ENCODE measurements at regions not wholly inside any gene's neighbourhood (a gene's known extent, or its start where the extent isn't known, plus 50 kb on each side); places are given as distances from the start of the nearest gene placed in this dataset.

DNA sequence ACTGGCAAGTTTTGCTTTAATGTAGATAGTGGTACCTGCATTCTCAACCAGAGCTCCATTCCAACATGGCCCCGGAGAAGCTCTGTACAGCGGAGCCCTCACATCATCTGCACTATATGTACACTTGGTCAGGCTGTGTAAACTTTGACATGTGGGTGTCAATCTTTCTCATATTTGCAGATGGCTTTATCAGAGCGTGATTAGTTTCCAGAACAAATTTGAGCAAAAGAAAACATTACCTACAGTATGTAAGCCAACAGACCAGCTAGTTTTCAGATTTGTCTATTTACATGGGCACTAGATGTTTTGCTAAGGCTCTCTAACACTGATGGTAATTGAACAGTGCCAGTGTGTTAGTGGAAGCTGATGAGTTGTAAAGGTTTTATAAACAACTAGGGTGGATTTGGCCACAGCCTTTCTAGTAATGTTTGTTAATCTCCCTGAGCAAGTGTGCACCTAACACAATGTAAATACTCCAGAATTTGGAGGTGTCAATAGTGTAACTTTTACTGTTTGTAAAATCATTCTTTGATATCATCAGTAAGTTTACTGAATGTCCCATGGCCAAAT, 131.8 kb downstream of the FOXA2 start:
- Histone ChIP-seq H3K4me3 (ENCODE audit: insufficient read depth, low read length, poor library complexity, severe bottlenecking) (no peak overlapping the region), H3K27ac (ENCODE audit: low read depth, low read length) (no peak overlapping the region), H3K4me2 (ENCODE audit: low read depth, low read length, poor library complexity, severe bottlenecking) (no peak overlapping the region), H3K79me2 (ENCODE audit: insufficient read depth, low read length) (no peaks in the 10 kb centered on the region), H3K36me3 (ENCODE audit: low read length) (no peaks in the 10 kb centered on the region), H3F3A (ENCODE audit: insufficient read depth) (no peaks in the 10 kb centered on the region), H3K27me3 (ENCODE audit: low read length) (no peaks in the 10 kb centered on the region), H3K9ac (ENCODE audit: low read length) (no peak overlapping the region), H3K9me2 (replicated peaks; ENCODE audit: insufficient read depth, low read length) (no peaks in the 10 kb centered on the region), H2AFZ (ENCODE audit: low read depth, low read length, severe bottlenecking) (no peak overlapping the region), H4K20me1 (ENCODE audit: low read depth, low read length) (no peaks in the 10 kb centered on the region), H3K9me3 (ENCODE audit: insufficient read depth, low read length) (no peaks in the 10 kb centered on the region)
- TF ChIP-seq, protein P1, sequence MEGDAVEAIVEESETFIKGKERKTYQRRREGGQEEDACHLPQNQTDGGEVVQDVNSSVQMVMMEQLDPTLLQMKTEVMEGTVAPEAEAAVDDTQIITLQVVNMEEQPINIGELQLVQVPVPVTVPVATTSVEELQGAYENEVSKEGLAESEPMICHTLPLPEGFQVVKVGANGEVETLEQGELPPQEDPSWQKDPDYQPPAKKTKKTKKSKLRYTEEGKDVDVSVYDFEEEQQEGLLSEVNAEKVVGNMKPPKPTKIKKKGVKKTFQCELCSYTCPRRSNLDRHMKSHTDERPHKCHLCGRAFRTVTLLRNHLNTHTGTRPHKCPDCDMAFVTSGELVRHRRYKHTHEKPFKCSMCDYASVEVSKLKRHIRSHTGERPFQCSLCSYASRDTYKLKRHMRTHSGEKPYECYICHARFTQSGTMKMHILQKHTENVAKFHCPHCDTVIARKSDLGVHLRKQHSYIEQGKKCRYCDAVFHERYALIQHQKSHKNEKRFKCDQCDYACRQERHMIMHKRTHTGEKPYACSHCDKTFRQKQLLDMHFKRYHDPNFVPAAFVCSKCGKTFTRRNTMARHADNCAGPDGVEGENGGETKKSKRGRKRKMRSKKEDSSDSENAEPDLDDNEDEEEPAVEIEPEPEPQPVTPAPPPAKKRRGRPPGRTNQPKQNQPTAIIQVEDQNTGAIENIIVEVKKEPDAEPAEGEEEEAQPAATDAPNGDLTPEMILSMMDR (IDR thresholded peaks at IDR 0.05; ENCODE audit: insufficient read depth, low read length, poor library complexity, severe bottlenecking): no peak
- TF ChIP-seq EZH2phosphoT487 (conservative IDR thresholded peaks at IDR 0.05; ENCODE audit: low read length): no peak

DNA sequence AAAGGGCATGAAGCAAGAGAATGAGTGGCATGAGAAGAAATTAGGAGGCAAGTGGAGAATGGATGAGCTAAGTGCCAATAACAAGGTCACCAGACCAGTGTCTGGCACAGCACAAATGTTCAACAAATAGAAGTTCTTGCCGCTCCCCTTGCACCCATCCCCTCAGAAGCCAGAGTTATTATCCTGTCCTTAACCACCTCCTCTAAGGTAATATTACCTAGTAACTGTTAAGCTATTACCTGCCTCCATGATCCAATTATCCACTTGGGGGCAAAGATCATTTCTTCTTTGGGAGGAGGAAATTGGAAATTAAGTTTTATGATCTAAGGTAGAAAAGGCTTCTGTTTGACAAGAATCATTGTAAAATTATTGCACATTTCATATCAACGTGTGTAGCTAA, 133.8 kb downstream of the FOXA2 start:
- Histone ChIP-seq H3K36me3 (ENCODE audit: low read length) (no peaks in the 10 kb centered on the region), H3K79me2 (ENCODE audit: insufficient read depth, low read length) (no peaks in the 10 kb centered on the region), H3K9me2 (replicated peaks; ENCODE audit: insufficient read depth, low read length) (no peaks in the 10 kb centered on the region), H3K4me3 (ENCODE audit: insufficient read depth, low read length, poor library complexity, severe bottlenecking) (no peak overlapping the region), H2AFZ (ENCODE audit: low read depth, low read length, severe bottlenecking) (no peak overlapping the region), H3K9ac (ENCODE audit: low read length) (no peak overlapping the region), H3K27me3 (ENCODE audit: low read length) (no peaks in the 10 kb centered on the region), H3K4me2 (ENCODE audit: low read depth, low read length, poor library complexity, severe bottlenecking) (no peak overlapping the region), H3K27ac (ENCODE audit: low read depth, low read length) (no peak overlapping the region), H4K20me1 (ENCODE audit: low read depth, low read length) (no peaks in the 10 kb centered on the region), H3K9me3 (ENCODE audit: insufficient read depth, low read length) (no peaks in the 10 kb centered on the region), H3F3A (ENCODE audit: insufficient read depth) (no peaks in the 10 kb centered on the region)
- TF ChIP-seq, protein P1 (IDR thresholded peaks at IDR 0.05; ENCODE audit: insufficient read depth, low read length, poor library complexity, severe bottlenecking): no peak
- TF ChIP-seq EZH2phosphoT487 (conservative IDR thresholded peaks at IDR 0.05; ENCODE audit: low read length): no peak

DNA sequence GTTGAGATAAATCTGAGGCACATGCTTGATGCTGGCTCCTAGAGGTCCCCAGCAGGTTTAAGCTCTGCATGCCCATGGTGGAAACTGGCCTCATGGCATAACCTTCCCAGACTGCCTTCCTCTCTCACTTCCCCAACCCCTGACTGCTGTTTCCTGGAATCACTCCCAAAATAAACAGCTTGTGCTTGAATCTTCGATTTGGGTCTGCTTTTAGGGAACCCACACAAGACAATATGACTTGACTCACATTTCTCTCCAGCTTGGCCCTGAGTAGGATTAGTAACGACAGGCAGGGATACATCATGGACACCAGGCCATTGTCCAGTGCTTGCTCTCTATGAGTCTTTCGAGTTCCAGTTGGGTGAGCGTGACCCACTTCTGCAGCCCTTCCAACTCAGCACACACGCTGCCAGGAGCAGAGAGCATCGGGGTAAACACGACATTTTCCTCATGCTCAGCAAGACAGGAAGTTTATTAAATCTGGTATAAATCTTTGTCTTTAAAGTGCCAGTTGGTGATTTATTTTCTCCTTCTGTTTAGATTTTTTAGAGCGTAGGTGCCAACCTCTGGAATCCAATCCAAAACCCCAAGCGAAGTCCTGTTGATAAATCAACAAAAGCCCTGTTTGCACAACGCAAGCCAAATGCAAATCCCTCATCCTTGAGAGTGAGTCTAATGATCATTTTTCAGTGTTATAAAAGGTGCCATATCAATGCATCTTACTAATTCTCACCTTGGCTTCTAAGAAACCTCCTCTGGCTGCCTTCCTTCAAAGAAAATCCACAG, 135.0 kb downstream of the FOXA2 start:
- no peak overlapping the region for H3K9ac ChIP-seq (ENCODE audit: low read length)
- TF ChIP-seq, protein P1 (IDR thresholded peaks at IDR 0.05; ENCODE audit: insufficient read depth, low read length, poor library complexity, severe bottlenecking): no peak
- no peak for TF ChIP-seq EZH2phosphoT487 (conservative IDR thresholded peaks at IDR 0.05; ENCODE audit: low read length)
- H3K9me2 ChIP-seq (replicated peaks; ENCODE audit: insufficient read depth, low read length): no peaks in the 10 kb centered on the region
- H3K79me2 ChIP-seq (ENCODE audit: insufficient read depth, low read length): no peaks in the 10 kb centered on the region
- no peak overlapping the region for H2AFZ ChIP-seq (ENCODE audit: low read depth, low read length, severe bottlenecking)
- H3K9me3 ChIP-seq (ENCODE audit: insufficient read depth, low read length): no peaks in the 10 kb centered on the region
- H3K36me3 ChIP-seq (ENCODE audit: low read length): no peaks in the 10 kb centered on the region
- H3K27ac ChIP-seq (ENCODE audit: low read depth, low read length): no peak overlapping the region
- H3K27me3 ChIP-seq (ENCODE audit: low read length): no peaks in the 10 kb centered on the region
- no peaks in the 10 kb centered on the region for H3F3A ChIP-seq (ENCODE audit: insufficient read depth)
- H3K4me2 ChIP-seq (ENCODE audit: low read depth, low read length, poor library complexity, severe bottlenecking): no peak overlapping the region
- no peaks in the 10 kb centered on the region for H4K20me1 ChIP-seq (ENCODE audit: low read depth, low read length)
- H3K4me3 ChIP-seq (ENCODE audit: insufficient read depth, low read length, poor library complexity, severe bottlenecking): no peak overlapping the region
